Caco-2 (cell line): ENCODE measurements at regions not wholly inside any gene's neighbourhood (a gene's known extent, or its start where the extent isn't known, plus 50 kb on each side); places are given as distances from the start of the nearest gene placed in this dataset.

ENCODE experiments used
- BruUV-seq: library from RNA; stranded (reverse); fragments of 400-500 nt; replicated peaks from 2 replicates; lab custom pipeline; 2021; lab: Mats Ljungman, UMichigan
- CTCF ChIA-PET: fragments of 300-600 bp; sonication (Branson Sonifier 250); formaldehyde crosslinking; loops from one replicate; lab custom pipeline; 2022; ENCODE audit warnings: antibody characterized with exemption; lab: Charles Lee
- POLR2A ChIA-PET: fragments of 300-600 bp; sonication (Branson Sonifier 250); formaldehyde crosslinking; loops from one replicate; lab custom pipeline; 2022; ENCODE audit warnings: antibody characterized with exemption; lab: Charles Lee
- DNase-seq, 2 experiments: peaks; one replicate each; pipeline versions ENCODE4 v3.0.0 to v3.0.0-alpha.2; 2020 to 2022
- H3K27me3 ChIP-seq: replicated peaks from 2 replicates; pipeline ENCODE4 v1.6.0; 2011; ENCODE audit warnings: low read length; ENCODE audit not compliant: control insufficient read depth, insufficient read depth
- H3K36me3 ChIP-seq: 2 replicates; pipeline ENCODE4 v1.5.1; 2011; ENCODE audit warnings: low read length; ENCODE audit not compliant: control insufficient read depth, insufficient read depth
- H3K4me1 ChIP-seq: fragments of 250-450 bp; sonication (Bioruptor Pico); 2 replicates; pipeline ENCODE4 v1.5.1; 2020; ENCODE audit warnings: mild to moderate bottlenecking
- H3K4me3 ChIP-seq: 2 replicates; pipeline ENCODE4 v1.5.1; 2011; ENCODE audit warnings: low read depth, mild to moderate bottlenecking, control low read depth, low read length
- H3K9me3 ChIP-seq: fragments of 250-450 bp; sonication (Bioruptor Pico); 2 replicates; pipeline ENCODE4 v1.5.1; 2020; ENCODE audit warnings: mild to moderate bottlenecking, moderate library complexity
- H3K27ac Mint-ChIP-seq: one replicate; pipeline ENCODE4 v1.8.0; 2022; ENCODE audit warnings: mixed read lengths; ENCODE audit not compliant: unreplicated experiment
- H3K27me3 Mint-ChIP-seq: one replicate; pipeline ENCODE4 v1.8.0; 2022; ENCODE audit warnings: mixed read lengths; ENCODE audit not compliant: insufficient read depth, unreplicated experiment
- H3K36me3 Mint-ChIP-seq: one replicate; pipeline ENCODE4 v1.8.0; 2022; ENCODE audit warnings: mild to moderate bottlenecking, mixed read lengths; ENCODE audit not compliant: insufficient read depth, unreplicated experiment
- H3K4me1 Mint-ChIP-seq: one replicate; pipeline ENCODE4 v1.8.0; 2022; ENCODE audit warnings: low read depth, mixed read lengths; ENCODE audit not compliant: unreplicated experiment
- H3K4me3 Mint-ChIP-seq: one replicate; pipeline ENCODE4 v1.8.0; 2022; ENCODE audit warnings: mild to moderate bottlenecking, moderate library complexity, mixed read lengths; ENCODE audit not compliant: unreplicated experiment
- H3K9me3 Mint-ChIP-seq: one replicate; pipeline ENCODE4 v1.8.0; 2022; ENCODE audit warnings: mixed read lengths; ENCODE audit not compliant: unreplicated experiment
- intact Hi-C: fragments of 100-400 bp; cut with micrococcal nuclease; formaldehyde crosslinking; loops from one replicate; pipeline ENCODE4 v1.10.0; 2022; ENCODE audit not compliant: unreplicated experiment
- TF ChIP-seq, protein P1 (sequence below), 2 experiments: fragments of 200-600 bp in 1 of 2; IDR thresholded peaks; 1 replicate in 1 of 2; 2 replicates in 1 of 2; pipeline versions ENCODE4 v1.5.1 to v1.8.0; 2011 to 2022; ENCODE audit warnings: antibody characterized with exemption in 1 of 2, control low read depth in 1 of 2, inconsistent platforms in 1 of 2, low read depth in 1 of 2, low read length in 1 of 2, mild to moderate bottlenecking in 1 of 2, moderate library complexity in 1 of 2; ENCODE audit not compliant: insufficient read depth in 1 of 2, severe bottlenecking in 1 of 2, unreplicated experiment in 1 of 2

DNA sequence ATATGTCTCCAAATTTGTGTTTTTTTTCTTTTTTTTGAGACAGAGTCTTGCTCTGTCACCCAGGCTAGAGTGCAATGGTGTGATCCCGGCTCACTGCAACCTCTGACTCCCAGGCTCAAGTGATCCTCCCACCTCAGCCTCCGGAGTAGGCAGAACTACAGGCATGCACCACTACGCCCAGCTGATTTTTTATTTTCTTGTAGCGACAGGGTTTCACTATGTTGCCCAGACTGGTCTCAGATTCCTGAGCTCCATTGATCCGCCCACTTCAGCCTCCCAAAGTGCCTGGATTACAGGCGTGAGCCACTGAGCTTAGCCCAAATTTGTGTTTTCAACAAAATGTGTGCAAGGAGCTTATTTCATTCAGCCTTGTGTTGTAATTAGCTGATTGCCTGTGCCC is 59.0 kb upstream of the IFFO2 start:
- ChIA-PET POLR2A (interaction anchor here (0.6 kb wide), 1 partner anchor 37 kb away, joined by 5 read pairs; no protein-coding TSS in a partner anchor), CTCF (interaction anchor here (0.5 kb wide), 1 partner anchor 597 kb away, joined by 4 read pairs; no protein-coding TSS in a partner anchor)
- H3K27ac Mint-ChIP-seq: no peak overlapping the region
- H3K9me3 Mint-ChIP-seq: no peaks in the 10 kb centered on the region
- H3K27me3 Mint-ChIP-seq: no peaks in the 10 kb centered on the region
- H3K9me3 ChIP-seq: no peaks in the 10 kb centered on the region
- no peaks in the 10 kb centered on the region for H3K27me3 ChIP-seq
- TF ChIP-seq, protein P1, sequence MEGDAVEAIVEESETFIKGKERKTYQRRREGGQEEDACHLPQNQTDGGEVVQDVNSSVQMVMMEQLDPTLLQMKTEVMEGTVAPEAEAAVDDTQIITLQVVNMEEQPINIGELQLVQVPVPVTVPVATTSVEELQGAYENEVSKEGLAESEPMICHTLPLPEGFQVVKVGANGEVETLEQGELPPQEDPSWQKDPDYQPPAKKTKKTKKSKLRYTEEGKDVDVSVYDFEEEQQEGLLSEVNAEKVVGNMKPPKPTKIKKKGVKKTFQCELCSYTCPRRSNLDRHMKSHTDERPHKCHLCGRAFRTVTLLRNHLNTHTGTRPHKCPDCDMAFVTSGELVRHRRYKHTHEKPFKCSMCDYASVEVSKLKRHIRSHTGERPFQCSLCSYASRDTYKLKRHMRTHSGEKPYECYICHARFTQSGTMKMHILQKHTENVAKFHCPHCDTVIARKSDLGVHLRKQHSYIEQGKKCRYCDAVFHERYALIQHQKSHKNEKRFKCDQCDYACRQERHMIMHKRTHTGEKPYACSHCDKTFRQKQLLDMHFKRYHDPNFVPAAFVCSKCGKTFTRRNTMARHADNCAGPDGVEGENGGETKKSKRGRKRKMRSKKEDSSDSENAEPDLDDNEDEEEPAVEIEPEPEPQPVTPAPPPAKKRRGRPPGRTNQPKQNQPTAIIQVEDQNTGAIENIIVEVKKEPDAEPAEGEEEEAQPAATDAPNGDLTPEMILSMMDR (IDR thresholded peaks at IDR 0.05; ENCODE audit: insufficient read depth in 1 of 2, low read depth in 1 of 2, low read length in 1 of 2, severe bottlenecking in 1 of 2, unreplicated experiment in 1 of 2): no peak
- H3K4me3 ChIP-seq: no peak overlapping the region
- no peaks in the 10 kb centered on the region for H3K36me3 Mint-ChIP-seq
- DNase-seq: no peak
- BruUV-seq: no TSS peak
- intact Hi-C loops: no loop called here
- peaks cover 23% of the 10 kb centered on the region for H3K4me1 Mint-ChIP-seq
- H3K36me3 ChIP-seq: no peaks in the 10 kb centered on the region
- H3K4me1 ChIP-seq: peaks cover 45% of the 10 kb centered on the region
- no peak overlapping the region for H3K4me3 Mint-ChIP-seq

DNA sequence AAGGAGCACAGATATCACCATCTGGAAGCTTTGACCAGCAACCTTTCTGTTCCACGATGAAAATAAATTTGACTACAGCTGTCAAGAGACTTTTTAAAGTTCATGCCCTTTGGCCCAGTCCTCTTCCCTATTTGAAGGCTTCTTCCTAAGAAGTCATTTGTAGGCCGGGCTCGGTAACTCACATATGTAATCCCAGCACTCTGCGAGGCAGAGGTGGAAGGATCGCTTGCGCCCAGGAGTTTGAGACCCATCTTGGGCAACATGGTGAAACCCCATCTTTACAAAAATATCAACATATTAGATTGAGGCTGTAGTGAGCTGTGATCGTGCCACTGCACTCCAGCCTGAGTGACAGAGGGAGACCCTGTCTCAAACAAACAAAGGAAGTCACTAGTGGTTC is 58.3 kb upstream of the IFFO2 start:
- Histone ChIP-seq H3K27me3 (no peaks in the 10 kb centered on the region), H3K36me3 (no peaks in the 10 kb centered on the region), H3K4me3 (no peak overlapping the region), H3K9me3 (no peaks in the 10 kb centered on the region), H3K4me1 (peaks cover 52% of the 10 kb centered on the region)
- no peaks in the 10 kb centered on the region for H3K36me3 Mint-ChIP-seq
- no TSS peak for BruUV-seq
- POLR2A ChIA-PET: no interaction called here
- peaks cover 30% of the 10 kb centered on the region for H3K4me1 Mint-ChIP-seq
- intact Hi-C loops: loop anchor here (5.0 kb wide), 2 partner anchors 73 to 102 kb away; no protein-coding TSS in a partner anchor
- TF ChIP-seq, protein P1 (IDR thresholded peaks at IDR 0.05; ENCODE audit: insufficient read depth in 1 of 2, low read depth in 1 of 2, low read length in 1 of 2, severe bottlenecking in 1 of 2, unreplicated experiment in 1 of 2): no peak
- DNase-seq: no peak
- no peak overlapping the region for H3K4me3 Mint-ChIP-seq
- peak overlapping the region; percentile 78 for H3K27ac Mint-ChIP-seq
- no peaks in the 10 kb centered on the region for H3K9me3 Mint-ChIP-seq
- CTCF ChIA-PET: interaction anchor here (0.5 to 0.7 kb wide), 2 partner anchors 24 to 114 kb away, joined by 3 read pairs; no protein-coding TSS in a partner anchor
- no peaks in the 10 kb centered on the region for H3K27me3 Mint-ChIP-seq

DNA sequence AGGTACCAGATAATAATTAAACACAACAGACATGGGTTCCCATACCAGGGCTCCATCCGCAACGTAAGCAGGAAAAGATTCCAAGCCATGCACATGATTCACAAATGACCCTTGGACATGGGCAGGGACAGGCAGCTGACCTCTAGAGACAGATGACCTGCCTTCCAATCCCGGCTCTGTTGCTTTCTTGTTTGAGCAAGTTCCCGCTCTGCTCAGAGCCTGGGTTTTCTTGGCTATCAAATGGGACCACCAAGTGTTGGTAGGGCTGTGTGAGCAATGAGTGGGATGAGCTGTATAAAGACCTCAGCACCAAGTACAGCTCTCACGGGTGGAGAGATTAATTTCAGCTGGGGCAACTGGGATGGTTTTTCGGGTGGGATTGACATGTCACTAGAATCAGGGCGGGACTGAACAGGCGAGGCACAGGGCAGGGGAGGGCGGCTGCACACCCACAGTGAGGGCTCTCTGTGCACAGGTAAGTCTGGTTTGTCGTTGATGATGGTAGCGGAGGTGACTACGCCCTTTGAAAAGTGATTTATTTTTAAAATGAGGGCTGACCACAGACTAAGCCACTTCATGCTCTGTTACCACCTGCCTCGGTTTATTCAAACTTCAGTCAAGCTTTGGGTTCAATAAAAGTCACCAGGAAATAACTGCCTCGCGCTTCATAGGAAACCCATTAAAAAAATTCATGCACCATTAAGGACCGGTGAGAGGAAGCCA is 57.5 kb upstream of the IFFO2 start:
- peak; percentile 52 to 76 for DNase-seq

More for the DNA sequence above, 57.5 kb upstream of the IFFO2 start:
- intact Hi-C loops: loop anchor here (5.0 kb wide), 2 partner anchors 73 to 102 kb away; no protein-coding TSS in a partner anchor
- no peaks in the 10 kb centered on the region for H3K9me3 Mint-ChIP-seq
- H3K27me3 Mint-ChIP-seq: no peaks in the 10 kb centered on the region
- CTCF ChIA-PET: interaction anchor here (0.5 to 0.7 kb wide), 2 partner anchors 24 to 113 kb away, joined by 3 read pairs; no protein-coding TSS in a partner anchor
- POLR2A ChIA-PET: no interaction called here
- peaks cover 59% of the 10 kb centered on the region for H3K4me1 ChIP-seq
- BruUV-seq: no TSS peak
- H3K4me3 ChIP-seq: no peak overlapping the region
- TF ChIP-seq, protein P1 (IDR thresholded peaks at IDR 0.05; ENCODE audit: insufficient read depth in 1 of 2, low read depth in 1 of 2, low read length in 1 of 2, severe bottlenecking in 1 of 2, unreplicated experiment in 1 of 2): no peak
- no peak overlapping the region for H3K4me3 Mint-ChIP-seq
- H3K36me3 ChIP-seq: no peaks in the 10 kb centered on the region
- H3K27ac Mint-ChIP-seq: peak overlapping the region; percentile 78
- no peaks in the 10 kb centered on the region for H3K36me3 Mint-ChIP-seq
- no peaks in the 10 kb centered on the region for H3K9me3 ChIP-seq
- H3K27me3 ChIP-seq: no peaks in the 10 kb centered on the region
- peaks cover 35% of the 10 kb centered on the region for H3K4me1 Mint-ChIP-seq
